Hindlimb muscle (tissue), 1 donor: ENCODE measurements at regions not wholly inside any gene's neighbourhood (a gene's known extent, or its start where the extent isn't known, plus 50 kb on each side); places are given as distances from the start of the nearest gene placed in this dataset.

ENCODE experiments used
- DNase-seq: peaks from one replicate; pipeline ENCODE4 v3.0.0-alpha.2; 2013

- DNase-seq: no peak
These were observed 345.2 kb downstream of the USP25 start for GRCh38 chr21:16074950-16075489.

GRCh38 chr21:16075649-16076282, 346.0 kb downstream of the USP25 start:
- DNase-seq: no peak

GRCh38 chr21:16076465-16076864, 346.7 kb downstream of the USP25 start:
- DNase-seq: no peak

GRCh38 chr21:16078382-16078781, 348.6 kb downstream of the USP25 start:
- DNase-seq: no peak

DNA sequence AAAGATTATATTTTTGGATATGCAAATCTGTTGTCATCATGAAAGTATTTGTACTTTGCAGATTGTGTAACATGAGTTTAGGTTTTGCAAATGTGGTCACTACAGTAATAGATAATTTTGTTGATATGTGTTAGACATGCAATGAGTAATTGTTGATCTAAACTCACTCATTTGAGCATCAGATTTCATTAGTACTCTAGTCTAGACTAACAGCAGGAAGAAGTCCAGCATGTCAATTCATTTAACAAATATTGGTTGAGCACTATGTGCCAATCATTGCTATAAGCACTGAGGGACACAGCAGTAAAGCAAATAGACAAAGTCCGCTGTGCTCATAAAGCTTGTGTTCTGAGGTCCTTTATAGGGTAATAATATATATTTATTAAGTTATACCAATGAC, 350.0 kb downstream of the USP25 start:
- DNase-seq: no peak

DNA sequence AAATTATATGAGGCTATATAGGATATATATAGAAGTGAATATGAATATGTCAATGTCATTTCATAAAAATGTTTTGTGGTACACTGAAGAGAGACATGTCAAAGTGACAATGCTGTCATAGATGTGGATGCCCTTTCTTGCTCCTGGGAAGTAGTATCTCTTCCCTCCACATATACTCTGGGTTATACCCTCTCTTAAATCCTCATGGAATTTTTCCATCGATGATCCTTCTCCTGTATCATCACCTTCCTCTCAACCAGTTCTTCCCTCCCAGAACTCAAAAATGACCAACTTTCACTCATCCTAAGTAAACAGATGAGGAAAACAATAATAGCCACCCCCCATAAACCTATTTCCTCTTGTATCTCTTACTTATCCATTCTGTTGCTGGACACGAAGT, 351.5 kb downstream of the USP25 start:
- DNase-seq: no peak

GRCh38 chr21:16082038-16082816, 352.4 kb downstream of the USP25 start:
- no peak for DNase-seq

DNA sequence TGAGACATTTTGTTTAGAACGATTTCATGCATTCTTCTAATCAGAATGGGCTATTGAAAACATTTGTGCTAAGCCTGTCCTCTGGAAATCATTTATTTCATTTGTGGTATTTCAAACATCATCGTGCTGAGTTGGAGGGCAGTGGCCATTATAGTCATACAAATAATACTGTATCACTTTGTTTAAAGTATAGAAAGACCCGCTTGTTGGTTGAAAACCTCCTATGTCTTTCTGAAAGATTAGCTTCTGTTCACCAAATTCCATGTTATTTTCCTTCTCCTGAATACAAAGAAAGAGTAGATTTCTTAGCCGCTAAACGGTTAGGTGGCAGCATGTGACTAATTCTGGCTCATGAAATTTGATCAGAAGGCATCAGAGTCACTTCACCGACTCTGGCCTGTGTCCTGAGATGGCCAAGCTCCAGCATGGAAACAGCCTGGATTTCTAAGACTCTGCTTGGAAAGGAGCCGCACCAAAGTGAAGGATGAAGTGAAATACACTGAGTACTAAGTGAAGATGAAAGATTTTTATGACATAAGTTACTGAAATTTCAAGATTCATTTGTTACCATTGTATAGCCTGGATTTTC, 355.1 kb downstream of the USP25 start:
- DNase-seq: peak; percentile 80

- no peak for DNase-seq
These were observed 355.6 kb downstream of the USP25 start for GRCh38 chr21:16085421-16085820.

GRCh38 chr21:16086121-16086520, 356.3 kb downstream of the USP25 start:
- no peak for DNase-seq

DNA sequence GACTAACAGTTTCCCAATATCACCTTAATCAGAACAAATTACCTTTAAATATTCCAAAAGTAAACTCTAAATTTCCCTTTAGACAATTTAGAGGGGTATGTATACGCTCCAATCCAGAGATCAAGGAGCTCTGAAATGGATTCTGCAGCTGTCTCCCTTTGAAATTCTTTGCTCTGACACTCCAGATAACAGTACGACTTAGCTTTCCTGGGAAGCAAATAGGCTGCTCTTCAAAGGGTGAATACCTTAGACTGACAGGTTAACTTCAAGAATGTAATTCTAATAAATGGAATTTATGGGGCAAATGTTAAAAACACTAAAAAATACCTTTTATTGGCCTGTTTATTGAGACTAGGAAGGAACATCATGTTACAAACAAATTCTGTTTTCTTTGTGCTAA, 357.2 kb downstream of the USP25 start:
- no peak for DNase-seq

GRCh38 chr21:16087523-16087922, 357.7 kb downstream of the USP25 start:
- no peak for DNase-seq

DNA sequence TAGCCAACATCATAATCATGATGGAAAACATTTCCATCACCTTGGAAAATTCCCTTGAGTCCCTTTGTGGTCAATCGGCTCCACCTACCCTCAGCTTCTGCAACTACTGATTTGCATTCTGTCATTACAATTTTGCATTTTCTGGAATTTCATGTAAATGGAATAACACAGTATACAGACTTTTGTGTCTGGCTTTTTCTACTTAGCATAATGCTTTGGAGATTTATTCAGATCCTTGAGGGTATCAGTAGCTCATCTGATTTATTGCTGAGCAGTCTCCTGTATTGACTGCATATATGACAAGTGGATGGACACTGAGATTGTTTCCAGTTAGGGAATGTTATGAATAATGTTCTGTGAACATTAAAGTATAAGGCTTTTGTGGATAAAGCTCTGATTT, 358.3 kb downstream of the USP25 start:
- DNase-seq: no peak

- DNase-seq: no peak
These were observed 365.2 kb downstream of the USP25 start for GRCh38 chr21:16095005-16095404.

DNA sequence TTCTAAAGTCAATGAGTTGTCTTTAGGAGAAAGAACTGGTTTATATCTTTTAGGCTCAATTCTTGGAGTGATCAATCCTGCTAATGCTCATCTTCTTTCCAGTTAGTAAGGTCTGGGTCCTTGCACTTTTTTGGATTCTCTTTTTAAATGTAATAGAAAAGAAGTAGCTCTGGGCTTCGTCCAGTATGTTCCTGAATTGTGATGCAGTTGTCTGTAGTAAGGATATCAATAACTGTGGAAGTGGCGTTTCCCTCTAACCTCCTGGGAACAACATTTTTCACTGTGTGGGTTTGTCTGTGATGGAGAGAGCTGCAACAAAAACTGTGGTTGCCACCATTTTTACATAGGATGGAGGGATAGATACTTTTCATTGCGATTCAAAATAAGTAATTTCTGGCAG, 367.2 kb downstream of the USP25 start:
- DNase-seq: no peak

DNA sequence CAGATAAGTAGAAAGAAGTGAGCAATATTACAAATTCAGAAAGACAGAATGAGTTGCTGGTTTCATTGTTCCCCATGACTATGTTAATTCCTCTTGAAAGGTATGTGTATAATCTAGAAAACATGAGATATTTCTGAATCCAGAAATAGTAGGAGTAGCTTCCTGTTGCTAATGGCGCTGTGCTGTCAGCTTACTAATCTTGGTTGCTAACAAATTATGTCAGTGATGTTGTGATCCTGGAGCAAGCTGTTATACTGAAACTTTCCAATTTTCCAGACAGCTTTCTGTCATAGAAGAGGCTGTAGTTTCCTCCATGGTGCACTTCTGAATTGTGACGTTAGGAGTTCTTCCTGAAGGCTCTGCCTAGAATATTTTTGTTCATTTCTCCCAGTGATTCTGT, 372.3 kb downstream of the USP25 start:
- no peak for DNase-seq

DNA sequence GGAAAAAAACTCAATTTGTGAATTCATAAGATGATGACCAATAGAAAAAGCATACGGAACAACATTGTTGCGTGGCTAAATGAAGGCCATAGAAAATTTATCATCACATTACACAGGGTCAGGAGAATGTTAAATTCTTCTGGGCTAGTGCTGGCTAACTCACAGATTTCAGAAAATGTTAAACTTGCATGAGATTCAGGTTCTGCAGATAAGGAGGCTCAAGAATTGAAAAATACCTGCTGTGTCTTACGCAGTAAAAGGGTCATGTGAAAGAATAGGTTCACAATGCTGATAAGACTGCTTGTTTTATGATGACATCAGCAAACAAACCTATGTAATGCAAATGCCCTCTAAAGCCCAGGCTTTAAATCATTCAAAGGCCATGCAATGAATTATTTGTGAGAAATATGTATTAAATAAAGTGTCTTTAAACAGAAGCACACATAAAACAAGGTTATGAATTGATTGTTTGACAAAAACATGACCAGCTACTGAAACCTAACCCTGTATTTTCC, 378.8 kb downstream of the USP25 start:
- no peak for DNase-seq

DNA sequence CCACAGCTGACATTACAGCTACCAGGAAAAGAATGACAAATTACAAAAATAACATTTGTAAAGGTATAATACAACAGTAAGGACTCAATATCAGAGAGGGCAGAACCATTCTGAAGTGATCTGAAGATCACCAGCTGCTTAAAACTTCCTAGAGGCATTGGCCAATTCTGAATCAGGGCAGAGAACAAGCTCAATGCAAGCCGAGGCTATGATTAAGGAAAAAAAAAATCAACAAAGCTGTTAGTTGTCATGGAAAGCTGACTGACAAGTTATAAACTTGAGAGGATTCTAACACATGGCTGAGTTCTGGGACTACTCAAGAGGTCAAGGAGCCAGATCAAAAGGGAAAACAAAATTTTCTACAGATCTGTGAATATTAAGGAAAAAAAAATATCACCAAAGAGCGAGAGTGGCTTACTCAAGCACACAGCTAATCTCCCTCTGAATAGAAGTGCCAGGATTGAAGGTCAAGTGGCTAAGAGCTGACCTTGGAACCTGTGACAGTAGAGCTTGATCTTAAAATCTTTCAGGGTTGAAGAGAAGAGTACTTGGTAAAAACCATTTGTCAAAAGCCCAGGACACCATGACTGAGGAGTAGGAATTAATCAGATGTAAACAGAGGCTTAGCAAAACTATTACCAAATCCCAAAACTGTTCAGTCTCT, 383.4 kb downstream of the USP25 start:
- no peak for DNase-seq

GRCh38 chr21:16115461-16115860, 385.7 kb downstream of the USP25 start:
- no peak for DNase-seq

GRCh38 chr21:16116069-16116468, 386.3 kb downstream of the USP25 start:
- DNase-seq: no peak

DNA sequence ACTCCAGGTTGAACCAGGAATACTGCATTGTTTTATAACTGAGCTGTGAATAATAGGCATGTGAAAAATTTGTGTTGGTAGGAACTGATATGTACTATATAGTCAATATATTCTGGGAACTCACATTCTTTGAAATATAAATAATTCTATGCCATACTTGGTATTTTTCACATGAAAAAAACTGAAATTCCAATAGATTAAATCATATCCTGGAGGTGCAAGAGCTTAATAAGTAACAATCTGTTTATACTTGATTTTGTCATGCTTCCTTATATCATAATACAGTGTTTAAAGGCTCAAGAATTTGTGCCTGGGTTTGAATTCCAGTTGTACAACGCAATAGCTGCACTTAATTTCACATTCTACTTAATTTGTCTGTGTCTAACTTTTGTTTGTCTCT, 387.0 kb downstream of the USP25 start:
- no peak for DNase-seq

DNA sequence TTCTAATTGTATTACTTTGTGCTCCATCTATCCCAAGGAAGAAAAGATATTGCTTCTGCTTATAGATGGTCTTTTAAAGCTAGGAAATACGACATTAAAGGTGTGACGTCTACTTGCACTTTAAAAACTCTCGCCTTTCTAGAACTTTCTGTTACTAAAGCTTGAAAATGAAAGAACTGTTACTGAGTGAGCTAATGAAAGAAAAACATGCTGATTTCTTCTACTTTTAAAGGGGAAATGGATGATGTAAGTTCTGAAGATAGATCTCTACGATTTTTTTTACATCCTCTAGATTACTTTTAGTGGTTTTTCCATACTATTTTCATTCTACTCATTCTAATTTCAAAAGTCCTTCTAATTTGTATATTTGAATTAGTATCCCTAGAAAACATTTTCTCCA, 387.5 kb downstream of the USP25 start:
- DNase-seq: no peak
